Mesothelial cell of epicardium (in vitro differentiated cells): ENCODE measurements at regions not wholly inside any gene's neighbourhood (a gene's known extent, or its start where the extent isn't known, plus 50 kb on each side); places are given as distances from the start of the nearest gene placed in this dataset.
"Not testable (repeated sequence)": the region's sequence is repeated elsewhere in the genome, so short reads cannot be mapped to it uniquely, and the experiment has no call there.

Source experiments
- DNase-seq, 2 experiments: peaks; one replicate each; pipeline ENCODE4 v3.0.0; 2021; ENCODE audit warnings: low spot score in 2 of 2; ENCODE audit not compliant: unreplicated experiment in 2 of 2
- H3K27ac Mint-ChIP-seq: 2 replicates; pipeline ENCODE4 v1.8.0; 2021; ENCODE audit warnings: mixed read lengths
- H3K27me3 Mint-ChIP-seq: 2 replicates; pipeline ENCODE4 v1.8.0; 2021; ENCODE audit warnings: low read depth, mixed read lengths
- H3K36me3 Mint-ChIP-seq: 2 replicates; pipeline ENCODE4 v1.8.0; 2021; ENCODE audit warnings: mixed read lengths
- H3K4me1 Mint-ChIP-seq: 2 replicates; pipeline ENCODE4 v1.8.0; 2021; ENCODE audit warnings: mixed read lengths
- H3K4me3 Mint-ChIP-seq: 2 replicates; pipeline ENCODE4 v1.8.0; 2021; ENCODE audit warnings: mild to moderate bottlenecking, moderate library complexity, mixed read lengths
- H3K9me3 Mint-ChIP-seq: 2 replicates; pipeline ENCODE4 v1.8.0; 2021; ENCODE audit warnings: mixed read lengths
- TF ChIP-seq, protein P1 (sequence below): fragments of 200-600 bp; sonication (generic); IDR thresholded peaks from one replicate; pipeline ENCODE4 v1.5.0; 2021; ENCODE audit warnings: antibody characterized with exemption; ENCODE audit not compliant: unreplicated experiment

DNA sequence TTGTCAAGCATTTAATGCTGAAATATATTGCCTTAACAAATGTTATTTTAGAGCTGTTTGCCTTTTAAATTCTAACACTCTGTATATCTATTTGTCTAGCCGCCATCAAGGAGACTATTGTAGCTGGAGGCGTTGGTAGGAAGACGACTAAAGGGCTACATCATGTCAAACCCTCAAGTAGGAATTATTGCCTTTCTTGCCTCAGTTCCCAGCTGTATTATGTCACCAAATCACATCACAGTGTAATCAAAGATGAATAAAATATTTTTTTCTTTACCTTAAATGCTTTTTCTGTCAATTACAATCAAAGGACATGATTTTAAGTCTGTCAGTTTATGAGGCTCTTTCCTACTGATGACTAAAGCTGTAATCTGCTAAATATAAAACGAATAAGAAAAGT lies 233.1 kb downstream of the ZIC4 start:
- no peak overlapping the region for H3K27ac Mint-ChIP-seq
- TF ChIP-seq, protein P1, sequence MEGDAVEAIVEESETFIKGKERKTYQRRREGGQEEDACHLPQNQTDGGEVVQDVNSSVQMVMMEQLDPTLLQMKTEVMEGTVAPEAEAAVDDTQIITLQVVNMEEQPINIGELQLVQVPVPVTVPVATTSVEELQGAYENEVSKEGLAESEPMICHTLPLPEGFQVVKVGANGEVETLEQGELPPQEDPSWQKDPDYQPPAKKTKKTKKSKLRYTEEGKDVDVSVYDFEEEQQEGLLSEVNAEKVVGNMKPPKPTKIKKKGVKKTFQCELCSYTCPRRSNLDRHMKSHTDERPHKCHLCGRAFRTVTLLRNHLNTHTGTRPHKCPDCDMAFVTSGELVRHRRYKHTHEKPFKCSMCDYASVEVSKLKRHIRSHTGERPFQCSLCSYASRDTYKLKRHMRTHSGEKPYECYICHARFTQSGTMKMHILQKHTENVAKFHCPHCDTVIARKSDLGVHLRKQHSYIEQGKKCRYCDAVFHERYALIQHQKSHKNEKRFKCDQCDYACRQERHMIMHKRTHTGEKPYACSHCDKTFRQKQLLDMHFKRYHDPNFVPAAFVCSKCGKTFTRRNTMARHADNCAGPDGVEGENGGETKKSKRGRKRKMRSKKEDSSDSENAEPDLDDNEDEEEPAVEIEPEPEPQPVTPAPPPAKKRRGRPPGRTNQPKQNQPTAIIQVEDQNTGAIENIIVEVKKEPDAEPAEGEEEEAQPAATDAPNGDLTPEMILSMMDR: no peak
- H3K4me1 Mint-ChIP-seq: no peaks in the 10 kb centered on the region
- H3K9me3 Mint-ChIP-seq: peaks cover 12% of the 10 kb centered on the region
- H3K4me3 Mint-ChIP-seq: no peak overlapping the region
- H3K27me3 Mint-ChIP-seq: no peaks in the 10 kb centered on the region
- no peaks in the 10 kb centered on the region for H3K36me3 Mint-ChIP-seq
- DNase-seq: no peak

DNA sequence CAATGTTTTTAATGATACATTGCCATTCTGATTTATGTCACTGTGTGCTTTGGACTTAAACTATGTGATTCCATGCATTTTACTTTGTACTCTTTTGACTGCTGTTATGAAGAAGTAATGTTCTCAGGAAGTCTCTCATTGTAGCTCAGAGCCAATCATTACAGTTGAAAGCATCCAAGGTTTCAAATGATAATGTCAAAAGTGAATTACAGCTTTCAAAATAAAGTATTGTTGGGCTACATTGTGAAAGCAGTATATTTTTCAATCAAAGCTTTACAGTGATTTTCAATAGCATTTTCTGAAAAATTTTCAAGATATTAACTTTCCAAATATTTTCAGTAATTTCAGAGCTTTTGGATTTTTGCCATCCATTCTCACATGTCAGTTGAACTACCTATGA lies 243.6 kb downstream of the ZIC4 start:
- DNase-seq: no peak
- TF ChIP-seq, protein P1: no peak
- Mint-ChIP-seq H3K4me3 (no peak overlapping the region), H3K9me3 (no peaks in the 10 kb centered on the region), H3K27ac (no peak overlapping the region), H3K4me1 (peaks cover 7% of the 10 kb centered on the region), H3K27me3 (no peaks in the 10 kb centered on the region), H3K36me3 (no peaks in the 10 kb centered on the region)

DNA sequence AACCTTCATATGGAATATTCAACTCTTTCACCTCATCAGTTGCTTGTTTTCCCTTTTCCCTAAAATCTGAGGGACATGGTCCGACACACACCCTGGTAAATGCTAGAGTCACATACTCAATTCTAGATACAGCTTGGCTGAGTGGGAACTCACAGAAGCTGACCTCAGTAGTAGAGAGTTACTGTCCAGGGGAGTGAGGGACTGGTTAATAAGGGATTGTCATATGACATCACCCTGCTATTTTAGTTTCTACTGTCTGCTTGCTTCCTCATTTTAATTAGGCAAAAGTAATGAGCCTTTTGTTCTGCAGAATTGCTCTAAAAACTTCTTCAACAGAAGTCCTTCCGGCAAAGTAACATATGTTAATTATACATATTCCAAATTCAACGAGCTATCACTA lies 244.5 kb downstream of the ZIC4 start:
- Mint-ChIP-seq H3K27me3 (no peaks in the 10 kb centered on the region), H3K4me3 (no peak overlapping the region), H3K4me1 (peaks cover 14% of the 10 kb centered on the region), H3K9me3 (no peaks in the 10 kb centered on the region), H3K36me3 (no peaks in the 10 kb centered on the region), H3K27ac (no peak overlapping the region)
- TF ChIP-seq, protein P1: no peak
- no peak for DNase-seq

DNA sequence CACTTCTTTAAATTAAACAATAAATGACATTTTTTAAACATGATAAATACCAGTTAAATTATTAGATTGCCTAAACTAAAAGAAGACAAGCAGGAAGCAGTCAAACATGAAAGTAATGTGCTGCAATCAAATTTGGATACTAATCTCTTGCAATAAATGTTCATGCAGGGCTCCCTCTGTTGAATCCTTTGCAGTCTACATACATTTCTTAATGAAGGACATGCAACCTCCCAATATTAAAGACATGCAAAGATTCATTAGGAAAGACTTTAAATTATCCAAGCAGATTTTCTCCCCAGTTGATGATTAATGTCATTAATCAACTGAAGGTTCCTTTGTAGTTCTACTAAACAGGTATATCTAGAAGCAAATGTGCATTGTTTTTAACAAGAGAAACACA lies 245.4 kb downstream of the ZIC4 start:
- no peak for DNase-seq
- H3K4me1 Mint-ChIP-seq: peaks cover 15% of the 10 kb centered on the region
- no peaks in the 10 kb centered on the region for H3K27me3 Mint-ChIP-seq
- no peak overlapping the region for H3K4me3 Mint-ChIP-seq
- TF ChIP-seq, protein P1: no peak
- no peaks in the 10 kb centered on the region for H3K36me3 Mint-ChIP-seq
- H3K27ac Mint-ChIP-seq: no peak overlapping the region
- peaks cover 1% of the 10 kb centered on the region for H3K9me3 Mint-ChIP-seq

DNA sequence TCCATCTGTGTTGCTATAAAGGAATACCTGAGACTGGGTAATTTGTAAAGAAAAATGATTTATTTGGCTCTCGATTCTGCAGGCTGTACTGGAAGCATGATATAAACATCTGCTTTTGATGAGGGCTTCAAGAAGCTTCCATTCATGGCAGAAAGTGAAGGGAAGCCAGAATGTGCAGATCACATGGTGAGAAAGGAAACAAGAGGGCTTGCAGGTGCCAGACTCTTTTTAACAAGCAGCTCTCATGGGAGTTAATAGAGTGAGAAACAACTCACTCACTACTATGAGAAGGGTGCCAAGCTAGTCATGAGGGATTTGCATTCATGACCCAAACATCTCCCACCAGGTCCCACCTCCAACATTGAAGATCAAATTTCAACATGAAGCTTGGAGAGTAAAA lies 247.2 kb downstream of the ZIC4 start:
- H3K36me3 Mint-ChIP-seq: no peaks in the 10 kb centered on the region
- H3K9me3 Mint-ChIP-seq: peaks cover 9% of the 10 kb centered on the region
- TF ChIP-seq, protein P1: no peak
- H3K4me3 Mint-ChIP-seq: no peak overlapping the region
- no peak for DNase-seq
- H3K27ac Mint-ChIP-seq: no peak overlapping the region
- peaks cover 15% of the 10 kb centered on the region for H3K4me1 Mint-ChIP-seq
- H3K27me3 Mint-ChIP-seq: no peaks in the 10 kb centered on the region

DNA sequence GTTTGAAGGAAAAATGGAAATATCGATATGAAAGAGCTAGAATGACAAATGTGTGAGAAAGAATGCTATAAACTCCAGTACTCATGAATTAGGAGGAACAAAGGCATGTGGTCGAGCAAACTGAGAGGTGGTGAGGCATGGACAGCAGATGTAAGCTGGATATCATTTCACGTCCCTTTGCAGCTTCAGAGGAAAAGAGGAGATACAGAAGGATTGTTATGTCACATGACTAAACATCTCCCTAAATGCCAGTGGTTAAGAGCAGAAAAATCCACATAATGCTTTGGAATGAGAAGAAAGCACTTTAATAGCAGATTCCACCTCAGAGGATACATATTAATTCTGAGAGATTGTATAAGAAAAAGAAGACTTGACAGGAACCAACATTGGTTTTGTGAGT lies 248.7 kb downstream of the ZIC4 start:
- Mint-ChIP-seq H3K4me1 (peaks cover 15% of the 10 kb centered on the region), H3K9me3 (peaks cover 9% of the 10 kb centered on the region), H3K27ac (peak overlapping the region; percentile 14), H3K4me3 (no peak overlapping the region), H3K27me3 (no peaks in the 10 kb centered on the region), H3K36me3 (no peaks in the 10 kb centered on the region)
- TF ChIP-seq, protein P1: no peak
- no peak for DNase-seq

DNA sequence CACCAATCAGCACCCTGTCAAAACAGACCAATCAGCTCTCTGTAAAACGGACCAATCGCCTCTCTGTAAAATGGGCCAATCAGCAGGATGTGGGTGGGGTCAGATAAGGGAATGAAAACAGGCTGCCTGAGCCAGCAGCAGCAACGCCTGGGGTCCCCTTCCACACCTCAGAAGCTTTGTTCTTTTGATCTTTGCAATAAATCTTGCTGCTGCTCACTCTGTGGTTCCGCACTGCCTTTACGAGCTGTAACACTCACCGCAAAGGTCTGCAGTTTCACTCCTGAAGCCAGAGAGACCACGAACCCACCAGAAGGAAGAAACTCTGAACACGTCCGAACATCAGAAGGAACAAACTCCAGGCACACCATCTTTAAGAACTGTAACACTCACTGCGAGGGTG lies 251.4 kb downstream of the ZIC4 start:
- not testable (repeated sequence) for DNase-seq, H3K9me3 Mint-ChIP-seq, H3K36me3 Mint-ChIP-seq, H3K4me3 Mint-ChIP-seq, H3K4me1 Mint-ChIP-seq, H3K27ac Mint-ChIP-seq, H3K27me3 Mint-ChIP-seq
